LoVo (cell line): ENCODE measurements at regions not wholly inside any gene's neighbourhood (a gene's known extent, or its start where the extent isn't known, plus 50 kb on each side); places are given as distances from the start of the nearest gene placed in this dataset.
"Not testable (repeated sequence)": the region's sequence is repeated elsewhere in the genome, so short reads cannot be mapped to it uniquely, and the experiment has no call there.

ENCODE experiments used
- DNase-seq: peaks from one replicate; pipeline ENCODE4 v3.0.0-alpha.2; 2016; ENCODE audit warnings: low spot score

- DNase-seq = peak; percentile 66
These were observed 65.2 kb downstream of the CCDC195 start for GRCh38 chr2:224650815-224651439.

GRCh38 chr2:224647684-224648083, 62.5 kb upstream of the CUL3 start:
- not testable (repeated sequence) for DNase-seq

- no peak for DNase-seq
These were observed 61.2 kb upstream of the CUL3 start for GRCh38 chr2:224646242-224646846.

GRCh38 chr2:224645722-224646121, 60.6 kb upstream of the CUL3 start:
- DNase-seq = no peak

- no peak for DNase-seq
These were observed 55.5 kb upstream of the CUL3 start for GRCh38 chr2:224640679-224641078.

GRCh38 chr2:224638301-224638823, 53.2 kb upstream of the CUL3 start:
- DNase-seq = peak; percentile 52
